MCF 10A (cell line): ENCODE measurements at regions not wholly inside any gene's neighbourhood (a gene's known extent, or its start where the extent isn't known, plus 50 kb on each side); places are given as distances from the start of the nearest gene placed in this dataset.

ENCODE experiments used
- BruUV-seq: library from RNA; stranded (reverse); fragments of 400-500 nt; replicated peaks from 2 replicates; lab custom pipeline; 2021; lab: Mats Ljungman, UMichigan
- CTCF ChIA-PET: fragments of 300-600 bp; sonication (Branson Sonifier 250); formaldehyde crosslinking; extraction: SDS; loops from one replicate; lab custom pipeline; 2021; ENCODE audit warnings: antibody characterized with exemption, inconsistent platforms; lab: Yijun Ruan, JAX
- POLR2A ChIA-PET: fragments of 300-600, 350-650 bp; sonication (Branson Sonifier 250); formaldehyde crosslinking; extraction: SDS; loops from one replicate; lab custom pipeline; 2020; ENCODE audit warnings: antibody characterized with exemption, inconsistent platforms; lab: Yijun Ruan, JAX
- DNase-seq: peaks from one replicate; pipeline ENCODE4 v3.0.0-alpha.2; 2018; ENCODE audit not compliant: unreplicated experiment
- H3K27ac Mint-ChIP-seq: one replicate; pipeline ENCODE4 v1.8.0; 2022; ENCODE audit warnings: mild to moderate bottlenecking, low read depth, mixed read lengths; ENCODE audit not compliant: unreplicated experiment
- H3K27me3 Mint-ChIP-seq: one replicate; pipeline ENCODE4 v1.8.0; 2022; ENCODE audit warnings: mixed read lengths; ENCODE audit not compliant: insufficient read depth, unreplicated experiment
- H3K36me3 Mint-ChIP-seq: one replicate; pipeline ENCODE4 v1.8.0; 2022; ENCODE audit warnings: mild to moderate bottlenecking, moderate library complexity, mixed read lengths; ENCODE audit not compliant: insufficient read depth, unreplicated experiment
- H3K4me1 Mint-ChIP-seq: one replicate; pipeline ENCODE4 v1.8.0; 2022; ENCODE audit warnings: mixed read lengths; ENCODE audit not compliant: insufficient read depth, unreplicated experiment
- H3K4me3 Mint-ChIP-seq: one replicate; pipeline ENCODE4 v1.8.0; 2022; ENCODE audit warnings: mild to moderate bottlenecking, moderate library complexity, mixed read lengths; ENCODE audit not compliant: unreplicated experiment
- H3K9me3 Mint-ChIP-seq: one replicate; pipeline ENCODE4 v1.8.0; 2022; ENCODE audit warnings: mixed read lengths; ENCODE audit not compliant: unreplicated experiment
- intact Hi-C: fragments of 100-400 bp; cut with micrococcal nuclease; formaldehyde crosslinking; loops from 2 replicates; pipeline ENCODE4 v1.14.1; 2022
- TF ChIP-seq, protein P1 (sequence below): fragments of 200-600 bp; IDR thresholded peaks from one replicate; pipeline ENCODE4 v1.8.0; 2022; ENCODE audit warnings: antibody characterized with exemption, mild to moderate bottlenecking; ENCODE audit not compliant: unreplicated experiment

- Mint-ChIP-seq H3K4me3 (no peak overlapping the region), H3K27me3 (no peaks in the 10 kb centered on the region), H3K36me3 (no peaks in the 10 kb centered on the region), H3K9me3 (peaks cover 8% of the 10 kb centered on the region), H3K4me1 (no peaks in the 10 kb centered on the region), H3K27ac (no peak overlapping the region)
- CTCF ChIA-PET, result no interaction called here
- TF ChIP-seq, protein P1, sequence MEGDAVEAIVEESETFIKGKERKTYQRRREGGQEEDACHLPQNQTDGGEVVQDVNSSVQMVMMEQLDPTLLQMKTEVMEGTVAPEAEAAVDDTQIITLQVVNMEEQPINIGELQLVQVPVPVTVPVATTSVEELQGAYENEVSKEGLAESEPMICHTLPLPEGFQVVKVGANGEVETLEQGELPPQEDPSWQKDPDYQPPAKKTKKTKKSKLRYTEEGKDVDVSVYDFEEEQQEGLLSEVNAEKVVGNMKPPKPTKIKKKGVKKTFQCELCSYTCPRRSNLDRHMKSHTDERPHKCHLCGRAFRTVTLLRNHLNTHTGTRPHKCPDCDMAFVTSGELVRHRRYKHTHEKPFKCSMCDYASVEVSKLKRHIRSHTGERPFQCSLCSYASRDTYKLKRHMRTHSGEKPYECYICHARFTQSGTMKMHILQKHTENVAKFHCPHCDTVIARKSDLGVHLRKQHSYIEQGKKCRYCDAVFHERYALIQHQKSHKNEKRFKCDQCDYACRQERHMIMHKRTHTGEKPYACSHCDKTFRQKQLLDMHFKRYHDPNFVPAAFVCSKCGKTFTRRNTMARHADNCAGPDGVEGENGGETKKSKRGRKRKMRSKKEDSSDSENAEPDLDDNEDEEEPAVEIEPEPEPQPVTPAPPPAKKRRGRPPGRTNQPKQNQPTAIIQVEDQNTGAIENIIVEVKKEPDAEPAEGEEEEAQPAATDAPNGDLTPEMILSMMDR, result no peak
- intact Hi-C loops, result no loop called here
- DNase-seq, result no peak
- POLR2A ChIA-PET, result no interaction called here
- no TSS peak for BruUV-seq
Observed at GRCh38 chr18:56337507-56337906, 300.9 kb downstream of the TXNL1 start.

DNA sequence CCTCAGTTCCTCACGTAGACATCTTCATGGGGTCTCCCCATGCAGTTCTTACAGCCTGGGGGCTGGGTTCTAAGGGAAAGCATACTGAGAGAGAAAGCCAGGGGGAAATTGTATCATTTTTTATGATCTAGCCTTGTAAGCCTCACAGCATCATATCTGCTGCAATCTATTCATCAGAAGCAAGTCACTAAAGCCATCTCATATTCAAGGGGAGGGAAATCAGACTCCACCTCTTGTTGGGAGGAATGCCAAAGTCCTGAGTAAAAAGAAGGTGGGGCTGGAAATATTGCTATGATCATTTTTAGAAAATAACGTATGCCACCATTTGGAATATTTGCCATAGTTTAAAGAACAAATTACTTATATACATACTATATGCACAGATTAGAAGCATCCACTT is 304.6 kb downstream of the TXNL1 start:
- no peak overlapping the region for H3K4me3 Mint-ChIP-seq
- CTCF ChIA-PET, result no interaction called here
- H3K9me3 Mint-ChIP-seq, result peaks cover 8% of the 10 kb centered on the region

GRCh38 chr18:56333146-56333545 is 305.2 kb downstream of the TXNL1 start:
- no TSS peak for BruUV-seq
- POLR2A ChIA-PET, result no interaction called here
- Mint-ChIP-seq H3K4me1 (no peaks in the 10 kb centered on the region), H3K9me3 (peaks cover 2% of the 10 kb centered on the region), H3K4me3 (no peak overlapping the region), H3K27ac (no peak overlapping the region), H3K27me3 (no peaks in the 10 kb centered on the region), H3K36me3 (no peaks in the 10 kb centered on the region)
- CTCF ChIA-PET, result no interaction called here
- DNase-seq, result no peak
- intact Hi-C loops, result no loop called here
- TF ChIP-seq, protein P1, result no peak

More for the DNA sequence above, 304.6 kb downstream of the TXNL1 start:
- TF ChIP-seq, protein P1, result no peak
- DNase-seq, result peak; percentile 31
- Mint-ChIP-seq H3K36me3 (no peaks in the 10 kb centered on the region), H3K4me1 (no peaks in the 10 kb centered on the region), H3K27ac (no peak overlapping the region), H3K27me3 (no peaks in the 10 kb centered on the region)
- intact Hi-C loops, result no loop called here
- POLR2A ChIA-PET, result no interaction called here
- BruUV-seq, result no TSS peak

- TF ChIP-seq, protein P1, result no peak
- POLR2A ChIA-PET, result no interaction called here
- no peaks in the 10 kb centered on the region for H3K9me3 Mint-ChIP-seq
- no peak overlapping the region for H3K27ac Mint-ChIP-seq
- H3K27me3 Mint-ChIP-seq, result no peaks in the 10 kb centered on the region
- DNase-seq, result no peak
- no peak overlapping the region for H3K4me3 Mint-ChIP-seq
- no TSS peak for BruUV-seq
- no peaks in the 10 kb centered on the region for H3K36me3 Mint-ChIP-seq
- H3K4me1 Mint-ChIP-seq, result no peaks in the 10 kb centered on the region
- CTCF ChIA-PET, result interaction anchor here (0.8 to 1.5 kb wide), 2 partner anchors 11 to 13 kb away, joined by 4 read pairs; no protein-coding TSS in a partner anchor
- intact Hi-C loops, result no loop called here
Observed at GRCh38 chr18:56332371-56332770, 306.0 kb downstream of the TXNL1 start.
